ENCODE measurements at regions not wholly inside any gene's neighbourhood (a gene's known extent, or its start where the extent isn't known, plus 50 kb on each side); places are given as distances from the start of the nearest gene placed in this dataset.

DNA sequence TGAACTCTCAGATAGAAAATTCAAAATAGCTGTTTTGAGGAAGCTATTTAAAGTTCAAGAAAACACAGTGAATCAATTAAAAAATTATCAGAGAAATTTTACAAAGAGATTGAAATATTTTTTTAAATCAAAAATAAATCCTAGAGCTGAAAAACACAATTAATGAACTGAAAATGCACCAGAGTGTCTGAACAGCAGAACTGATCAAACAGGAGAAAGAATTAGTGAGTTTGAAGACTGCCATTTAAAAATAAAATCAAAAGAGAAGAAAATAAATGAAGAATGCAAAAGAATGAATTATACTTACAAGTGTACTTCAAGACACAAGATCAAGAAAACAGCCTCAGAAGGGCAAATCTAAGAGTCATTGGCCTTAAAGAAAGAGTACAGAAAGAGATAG, 1000.2 kb upstream of the ATXN8OS start:
- TF ChIP-seq, protein P1, sequence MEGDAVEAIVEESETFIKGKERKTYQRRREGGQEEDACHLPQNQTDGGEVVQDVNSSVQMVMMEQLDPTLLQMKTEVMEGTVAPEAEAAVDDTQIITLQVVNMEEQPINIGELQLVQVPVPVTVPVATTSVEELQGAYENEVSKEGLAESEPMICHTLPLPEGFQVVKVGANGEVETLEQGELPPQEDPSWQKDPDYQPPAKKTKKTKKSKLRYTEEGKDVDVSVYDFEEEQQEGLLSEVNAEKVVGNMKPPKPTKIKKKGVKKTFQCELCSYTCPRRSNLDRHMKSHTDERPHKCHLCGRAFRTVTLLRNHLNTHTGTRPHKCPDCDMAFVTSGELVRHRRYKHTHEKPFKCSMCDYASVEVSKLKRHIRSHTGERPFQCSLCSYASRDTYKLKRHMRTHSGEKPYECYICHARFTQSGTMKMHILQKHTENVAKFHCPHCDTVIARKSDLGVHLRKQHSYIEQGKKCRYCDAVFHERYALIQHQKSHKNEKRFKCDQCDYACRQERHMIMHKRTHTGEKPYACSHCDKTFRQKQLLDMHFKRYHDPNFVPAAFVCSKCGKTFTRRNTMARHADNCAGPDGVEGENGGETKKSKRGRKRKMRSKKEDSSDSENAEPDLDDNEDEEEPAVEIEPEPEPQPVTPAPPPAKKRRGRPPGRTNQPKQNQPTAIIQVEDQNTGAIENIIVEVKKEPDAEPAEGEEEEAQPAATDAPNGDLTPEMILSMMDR (IDR thresholded peaks at IDR 0.05; ENCODE audit: low read length, missing control alignments), result no peak
- H3K4me3 ChIP-seq (replicated peaks; ENCODE audit: low read depth, low read length), result no peak overlapping the region
- DNase-seq (ENCODE audit: low read depth), result no peak

- no peak overlapping the region for H3K4me3 ChIP-seq (replicated peaks; ENCODE audit: low read depth, low read length)
- TF ChIP-seq, protein P1 (IDR thresholded peaks at IDR 0.05; ENCODE audit: low read length, missing control alignments), result no peak
- no peak for DNase-seq (ENCODE audit: low read depth)
Observed at GRCh38 chr13:69101841-69102240, 1005.8 kb upstream of the ATXN8OS start.

DNA sequence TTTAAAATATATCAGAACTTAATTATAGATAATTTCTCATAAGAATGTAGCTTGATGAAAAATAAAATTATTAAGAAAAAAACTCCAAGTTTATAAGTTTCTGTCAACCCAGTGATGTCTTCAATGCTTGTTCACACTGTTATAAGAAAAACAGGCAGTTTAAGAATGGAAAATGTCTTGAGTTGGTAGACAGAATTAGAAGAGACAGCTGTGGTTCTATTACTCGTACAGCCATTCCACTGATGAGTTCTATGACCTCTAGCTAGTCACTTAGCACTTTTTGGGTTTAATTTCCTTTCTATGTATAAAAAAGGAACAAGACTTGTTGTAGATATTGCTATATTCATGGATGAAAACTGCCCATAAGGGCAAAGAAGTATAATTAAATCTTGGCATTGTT, 1013.1 kb upstream of the ATXN8OS start:
- no peak overlapping the region for H3K4me3 ChIP-seq (replicated peaks; ENCODE audit: low read depth, low read length)
- DNase-seq (ENCODE audit: low read depth), result no peak
- TF ChIP-seq, protein P1 (IDR thresholded peaks at IDR 0.05; ENCODE audit: low read length, missing control alignments), result no peak

- no peak for DNase-seq (ENCODE audit: low read depth)
- TF ChIP-seq, protein P1 (IDR thresholded peaks at IDR 0.05; ENCODE audit: low read length, missing control alignments), result no peak
- no peak overlapping the region for H3K4me3 ChIP-seq (replicated peaks; ENCODE audit: low read depth, low read length)
Observed at GRCh38 chr13:69092615-69093322, 1014.9 kb upstream of the ATXN8OS start.

DNA sequence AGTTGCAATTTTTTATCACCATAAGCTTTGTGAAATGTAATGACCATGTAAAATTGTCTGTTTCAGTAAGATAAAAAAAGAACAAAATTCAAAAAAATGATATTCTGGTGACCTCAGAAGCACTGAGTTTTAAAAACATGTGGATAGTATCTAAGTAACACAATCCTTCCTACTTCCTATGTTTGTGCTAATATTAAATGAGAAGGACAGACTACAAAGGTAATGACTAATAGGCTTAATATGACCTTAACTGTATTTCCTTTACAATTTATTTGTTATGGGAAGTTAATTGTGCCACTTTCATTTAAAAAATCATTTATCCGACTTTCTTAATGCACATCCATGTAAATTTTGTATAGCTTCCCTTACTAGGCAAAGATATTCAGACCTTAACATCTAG, 1030.4 kb upstream of the ATXN8OS start:
- TF ChIP-seq, protein P1 (IDR thresholded peaks at IDR 0.05; ENCODE audit: low read length, missing control alignments), result no peak
- DNase-seq (ENCODE audit: low read depth), result no peak
- H3K4me3 ChIP-seq (replicated peaks; ENCODE audit: low read depth, low read length), result no peak overlapping the region

DNA sequence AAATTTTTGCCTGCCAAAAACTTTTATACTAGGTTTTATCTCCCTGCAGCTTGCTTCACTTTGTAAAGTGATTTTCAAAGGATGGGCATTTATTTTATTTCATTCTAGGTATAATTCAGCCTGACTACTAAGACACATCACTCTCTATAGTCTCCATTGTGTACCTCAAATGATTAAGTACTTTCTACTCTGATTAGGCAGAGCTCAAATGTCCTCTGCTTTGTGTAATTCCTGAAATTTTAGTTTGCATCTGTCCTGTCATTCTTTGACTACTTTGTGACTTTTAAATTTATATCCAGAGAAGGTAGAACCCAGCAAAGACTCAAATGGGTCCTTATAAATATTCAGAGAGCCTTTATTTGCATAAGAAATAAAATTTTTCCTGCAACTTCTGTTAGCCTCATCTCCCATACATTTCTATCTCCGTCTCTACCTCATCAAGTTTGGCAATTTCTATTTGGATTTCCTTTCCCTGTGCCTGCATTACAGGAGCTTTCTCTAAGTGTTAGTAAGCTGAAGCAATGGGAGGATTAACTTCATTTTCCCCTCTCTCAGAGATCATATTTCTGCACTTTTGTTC, 1038.0 kb upstream of the ATXN8OS start:
- H3K4me3 ChIP-seq (replicated peaks; ENCODE audit: low read depth, low read length), result no peak overlapping the region
- TF ChIP-seq, protein P1 (IDR thresholded peaks at IDR 0.05; ENCODE audit: low read length, missing control alignments), result no peak
- DNase-seq (ENCODE audit: low read depth), result no peak

- DNase-seq (ENCODE audit: low read depth), result no peak
- H3K4me3 ChIP-seq (replicated peaks; ENCODE audit: low read depth, low read length), result no peak overlapping the region
- TF ChIP-seq, protein P1 (IDR thresholded peaks at IDR 0.05; ENCODE audit: low read length, missing control alignments), result no peak
Observed at GRCh38 chr13:69050696-69051095, 1056.9 kb upstream of the ATXN8OS start.
